ENCODE measurements at regions not wholly inside any gene's neighbourhood (a gene's known extent, or its start where the extent isn't known, plus 50 kb on each side); places are given as distances from the start of the nearest gene placed in this dataset.

DNA sequence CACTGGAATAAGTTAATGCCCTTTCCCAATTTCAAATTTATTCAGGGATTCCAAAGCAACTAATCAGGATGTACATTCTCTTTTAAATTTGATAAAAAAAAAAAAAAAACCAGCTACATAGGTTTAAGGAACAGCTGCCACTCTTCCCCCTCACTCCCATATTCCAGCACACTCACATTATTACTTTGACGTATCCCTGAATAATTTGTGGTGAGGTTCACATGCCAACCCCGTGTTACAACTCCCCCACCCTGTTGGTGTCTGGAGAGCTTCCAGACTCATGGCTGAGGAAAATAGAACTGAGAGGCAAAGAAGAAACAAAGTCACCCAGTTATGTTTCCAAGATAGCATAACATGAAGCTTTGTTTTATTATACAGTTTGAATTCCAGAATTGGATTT is 300.5 kb upstream of the MME start:
- TF ChIP-seq, protein P1, sequence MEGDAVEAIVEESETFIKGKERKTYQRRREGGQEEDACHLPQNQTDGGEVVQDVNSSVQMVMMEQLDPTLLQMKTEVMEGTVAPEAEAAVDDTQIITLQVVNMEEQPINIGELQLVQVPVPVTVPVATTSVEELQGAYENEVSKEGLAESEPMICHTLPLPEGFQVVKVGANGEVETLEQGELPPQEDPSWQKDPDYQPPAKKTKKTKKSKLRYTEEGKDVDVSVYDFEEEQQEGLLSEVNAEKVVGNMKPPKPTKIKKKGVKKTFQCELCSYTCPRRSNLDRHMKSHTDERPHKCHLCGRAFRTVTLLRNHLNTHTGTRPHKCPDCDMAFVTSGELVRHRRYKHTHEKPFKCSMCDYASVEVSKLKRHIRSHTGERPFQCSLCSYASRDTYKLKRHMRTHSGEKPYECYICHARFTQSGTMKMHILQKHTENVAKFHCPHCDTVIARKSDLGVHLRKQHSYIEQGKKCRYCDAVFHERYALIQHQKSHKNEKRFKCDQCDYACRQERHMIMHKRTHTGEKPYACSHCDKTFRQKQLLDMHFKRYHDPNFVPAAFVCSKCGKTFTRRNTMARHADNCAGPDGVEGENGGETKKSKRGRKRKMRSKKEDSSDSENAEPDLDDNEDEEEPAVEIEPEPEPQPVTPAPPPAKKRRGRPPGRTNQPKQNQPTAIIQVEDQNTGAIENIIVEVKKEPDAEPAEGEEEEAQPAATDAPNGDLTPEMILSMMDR (IDR thresholded peaks at IDR 0.05) = no peak
- Mint-ChIP-seq H3K9me3 (ENCODE audit: unreplicated experiment) (no peaks in the 10 kb centered on the region), H3K4me1 (ENCODE audit: unreplicated experiment) (peaks cover 5% of the 10 kb centered on the region), H3K4me3 (ENCODE audit: unreplicated experiment) (no peak overlapping the region), H3K36me3 (ENCODE audit: unreplicated experiment) (no peaks in the 10 kb centered on the region), H3K27me3 (ENCODE audit: unreplicated experiment) (peaks cover 26% of the 10 kb centered on the region), H3K27ac (ENCODE audit: unreplicated experiment) (no peak overlapping the region)
- no peak for DNase-seq (ENCODE audit: extremely low spot score, unreplicated experiment)

GRCh38 chr3:154778057-154778456 is 302.1 kb upstream of the MME start:
- DNase-seq (ENCODE audit: extremely low spot score, unreplicated experiment) = no peak
- Mint-ChIP-seq H3K9me3 (ENCODE audit: unreplicated experiment) (no peaks in the 10 kb centered on the region), H3K36me3 (ENCODE audit: unreplicated experiment) (no peaks in the 10 kb centered on the region), H3K27ac (ENCODE audit: unreplicated experiment) (no peak overlapping the region), H3K4me1 (ENCODE audit: unreplicated experiment) (peaks cover 5% of the 10 kb centered on the region), H3K4me3 (ENCODE audit: unreplicated experiment) (no peak overlapping the region), H3K27me3 (ENCODE audit: unreplicated experiment) (peaks cover 26% of the 10 kb centered on the region)
- TF ChIP-seq, protein P1 (IDR thresholded peaks at IDR 0.05) = no peak

DNA sequence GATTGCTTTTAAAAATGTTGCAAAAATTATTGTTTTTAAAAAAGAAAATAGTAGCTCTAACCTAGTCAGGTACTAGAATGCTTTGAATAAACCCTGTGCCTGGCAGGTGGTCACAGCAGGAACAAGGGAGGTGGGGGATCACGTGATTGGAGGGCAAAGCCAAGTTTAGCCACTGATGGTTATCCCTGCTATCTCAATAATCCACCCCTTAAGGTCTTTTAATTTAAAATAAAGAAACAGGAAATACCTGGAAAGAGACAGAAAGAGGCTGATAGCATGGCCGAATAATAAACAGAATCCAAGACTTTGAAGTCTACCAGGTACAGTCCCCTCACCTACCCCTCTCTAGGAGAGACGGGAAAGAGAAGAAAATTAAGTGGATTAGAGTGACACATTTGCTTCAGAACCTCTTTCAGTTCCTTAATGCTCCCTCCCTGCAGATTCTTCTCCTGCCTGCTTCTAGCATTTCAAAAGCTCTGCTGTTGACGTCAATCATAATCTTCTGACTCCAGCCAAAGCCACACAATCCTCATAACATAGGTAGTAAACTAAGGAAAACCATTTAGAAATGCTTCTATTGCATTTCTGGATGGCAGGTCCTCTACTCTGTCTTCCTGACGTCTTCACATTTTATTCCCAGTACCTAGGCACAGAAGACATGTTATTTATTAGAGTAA is 303.4 kb upstream of the MME start:
- Mint-ChIP-seq H3K9me3 (ENCODE audit: unreplicated experiment) (no peaks in the 10 kb centered on the region), H3K4me3 (ENCODE audit: unreplicated experiment) (no peak overlapping the region), H3K4me1 (ENCODE audit: unreplicated experiment) (peaks cover 5% of the 10 kb centered on the region), H3K27ac (ENCODE audit: unreplicated experiment) (no peak overlapping the region), H3K27me3 (ENCODE audit: unreplicated experiment) (peaks cover 23% of the 10 kb centered on the region), H3K36me3 (ENCODE audit: unreplicated experiment) (no peaks in the 10 kb centered on the region)
- TF ChIP-seq, protein P1 (IDR thresholded peaks at IDR 0.05) = no peak
- DNase-seq (ENCODE audit: extremely low spot score, unreplicated experiment) = no peak

- no peak overlapping the region for H3K4me3 Mint-ChIP-seq (ENCODE audit: unreplicated experiment)
- H3K4me1 Mint-ChIP-seq (ENCODE audit: unreplicated experiment) = peaks cover 5% of the 10 kb centered on the region
- peaks cover 23% of the 10 kb centered on the region for H3K27me3 Mint-ChIP-seq (ENCODE audit: unreplicated experiment)
These were observed 304.1 kb upstream of the MME start for GRCh38 chr3:154775821-154776548.

More at GRCh38 chr3:154775821-154776548, 304.1 kb upstream of the MME start:
- Mint-ChIP-seq H3K36me3 (ENCODE audit: unreplicated experiment) (no peaks in the 10 kb centered on the region), H3K27ac (ENCODE audit: unreplicated experiment) (no peak overlapping the region), H3K9me3 (ENCODE audit: unreplicated experiment) (no peaks in the 10 kb centered on the region)
- TF ChIP-seq, protein P1 (IDR thresholded peaks at IDR 0.05) = no peak
- no peak for DNase-seq (ENCODE audit: extremely low spot score, unreplicated experiment)
